AG09309 (cell line): ENCODE measurements at regions not wholly inside any gene's neighbourhood (a gene's known extent, or its start where the extent isn't known, plus 50 kb on each side); places are given as distances from the start of the nearest gene placed in this dataset.
A peak's percentile ranks its signal among the peaks of the same experiment; 100 is the strongest.

Experiments used
- DNase-seq: peaks from one replicate; pipeline ENCODE4 v3.0.0-alpha.2; 2010; ENCODE audit warnings: low read depth
- H3K4me3 ChIP-seq: 2 replicates; pipeline ENCODE4 v1.5.1; 2011; ENCODE audit warnings: mild to moderate bottlenecking, low read depth, low read length, moderate library complexity; ENCODE audit not compliant: control insufficient read depth
- TF ChIP-seq, protein P1 (sequence below): IDR thresholded peaks from 2 replicates; pipeline ENCODE4 v1.5.1; 2011; ENCODE audit warnings: mild to moderate bottlenecking, low read depth, low read length, inconsistent platforms; ENCODE audit not compliant: insufficient read depth, control insufficient read depth; ENCODE audit errors: missing control alignments

DNA sequence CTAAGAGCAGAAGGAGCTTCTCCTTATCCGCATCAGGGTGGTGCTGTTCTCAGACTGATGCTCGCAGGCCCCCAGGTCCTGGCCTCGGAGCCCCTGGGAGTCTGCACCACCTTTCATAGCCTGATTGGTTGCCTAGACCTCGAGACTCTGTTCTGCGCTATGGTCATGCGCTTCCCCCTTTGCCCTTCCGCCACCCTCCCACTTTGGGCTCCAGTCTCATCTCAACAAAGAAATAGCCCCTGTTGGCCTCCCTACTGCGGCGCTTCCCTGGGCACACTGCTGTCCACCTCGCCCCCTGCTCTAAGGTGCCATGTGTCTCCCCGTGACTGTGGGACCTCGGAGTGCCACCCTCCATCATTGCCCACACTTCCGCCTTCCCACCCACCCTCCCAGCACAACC is 102.9 kb upstream of the TWIST2 start:
- no peak for DNase-seq
- TF ChIP-seq, protein P1, sequence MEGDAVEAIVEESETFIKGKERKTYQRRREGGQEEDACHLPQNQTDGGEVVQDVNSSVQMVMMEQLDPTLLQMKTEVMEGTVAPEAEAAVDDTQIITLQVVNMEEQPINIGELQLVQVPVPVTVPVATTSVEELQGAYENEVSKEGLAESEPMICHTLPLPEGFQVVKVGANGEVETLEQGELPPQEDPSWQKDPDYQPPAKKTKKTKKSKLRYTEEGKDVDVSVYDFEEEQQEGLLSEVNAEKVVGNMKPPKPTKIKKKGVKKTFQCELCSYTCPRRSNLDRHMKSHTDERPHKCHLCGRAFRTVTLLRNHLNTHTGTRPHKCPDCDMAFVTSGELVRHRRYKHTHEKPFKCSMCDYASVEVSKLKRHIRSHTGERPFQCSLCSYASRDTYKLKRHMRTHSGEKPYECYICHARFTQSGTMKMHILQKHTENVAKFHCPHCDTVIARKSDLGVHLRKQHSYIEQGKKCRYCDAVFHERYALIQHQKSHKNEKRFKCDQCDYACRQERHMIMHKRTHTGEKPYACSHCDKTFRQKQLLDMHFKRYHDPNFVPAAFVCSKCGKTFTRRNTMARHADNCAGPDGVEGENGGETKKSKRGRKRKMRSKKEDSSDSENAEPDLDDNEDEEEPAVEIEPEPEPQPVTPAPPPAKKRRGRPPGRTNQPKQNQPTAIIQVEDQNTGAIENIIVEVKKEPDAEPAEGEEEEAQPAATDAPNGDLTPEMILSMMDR = no peak

DNA sequence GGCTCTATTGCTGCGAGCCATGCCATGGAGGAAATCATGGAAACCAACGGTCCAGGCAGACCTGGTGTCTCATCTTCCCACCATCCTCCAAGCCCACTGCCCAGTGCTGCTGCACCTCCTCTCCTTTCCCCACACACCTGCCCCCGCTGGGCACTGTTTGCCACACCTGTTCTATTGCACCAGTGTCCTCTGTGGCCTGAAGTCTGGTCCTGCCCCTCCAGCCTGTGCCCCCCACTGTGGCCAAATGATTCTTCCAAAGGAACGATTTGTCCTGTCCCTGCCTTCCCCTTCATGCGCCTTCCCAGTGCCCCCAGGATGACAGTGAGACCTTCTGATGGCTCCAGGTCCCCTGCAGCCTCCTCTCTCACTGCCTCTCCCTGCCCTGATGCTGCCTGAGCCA is 101.9 kb upstream of the TWIST2 start:
- TF ChIP-seq, protein P1 = no peak
- DNase-seq = no peak
- no peak overlapping the region for H3K4me3 ChIP-seq

More for the DNA sequence above, 102.9 kb upstream of the TWIST2 start:
- no peak overlapping the region for H3K4me3 ChIP-seq

DNA sequence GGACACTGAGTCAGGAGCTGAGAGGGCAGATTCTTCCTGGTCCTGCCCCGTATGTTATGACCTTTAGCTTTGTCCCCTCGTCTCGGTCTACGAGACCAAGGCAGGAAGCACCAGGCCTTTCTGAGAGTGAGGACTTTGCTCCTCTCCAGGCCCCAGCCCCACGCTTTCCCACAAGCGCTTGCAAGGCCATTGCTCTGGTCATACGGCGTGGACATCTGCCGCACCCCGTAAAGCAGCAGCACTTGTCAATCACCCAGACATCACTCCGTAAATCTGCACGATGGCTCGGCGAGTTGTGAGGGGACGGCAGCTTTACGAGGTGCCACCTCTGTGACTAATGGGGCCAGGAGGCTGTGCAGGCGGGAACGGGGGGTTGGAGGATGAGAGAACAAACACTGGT is 100.8 kb upstream of the TWIST2 start:
- DNase-seq = no peak
- H3K4me3 ChIP-seq = no peak overlapping the region
- TF ChIP-seq, protein P1 = no peak

DNA sequence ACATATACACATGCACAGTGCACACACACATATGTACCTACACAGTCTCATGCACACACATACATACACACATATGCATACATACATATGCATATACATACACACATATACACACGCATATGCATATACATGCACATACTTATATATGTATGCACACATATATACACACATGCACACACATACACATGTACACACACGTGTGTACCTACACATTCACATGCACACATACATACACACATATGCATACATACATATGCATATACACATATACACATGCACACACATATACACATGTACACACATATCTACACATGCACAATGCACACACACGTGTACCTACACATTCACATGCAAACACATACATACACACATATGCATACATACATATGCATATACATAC is 100.3 kb upstream of the TWIST2 start:
- no peak overlapping the region for H3K4me3 ChIP-seq
- no peak for DNase-seq
- TF ChIP-seq, protein P1 = no peak

DNA sequence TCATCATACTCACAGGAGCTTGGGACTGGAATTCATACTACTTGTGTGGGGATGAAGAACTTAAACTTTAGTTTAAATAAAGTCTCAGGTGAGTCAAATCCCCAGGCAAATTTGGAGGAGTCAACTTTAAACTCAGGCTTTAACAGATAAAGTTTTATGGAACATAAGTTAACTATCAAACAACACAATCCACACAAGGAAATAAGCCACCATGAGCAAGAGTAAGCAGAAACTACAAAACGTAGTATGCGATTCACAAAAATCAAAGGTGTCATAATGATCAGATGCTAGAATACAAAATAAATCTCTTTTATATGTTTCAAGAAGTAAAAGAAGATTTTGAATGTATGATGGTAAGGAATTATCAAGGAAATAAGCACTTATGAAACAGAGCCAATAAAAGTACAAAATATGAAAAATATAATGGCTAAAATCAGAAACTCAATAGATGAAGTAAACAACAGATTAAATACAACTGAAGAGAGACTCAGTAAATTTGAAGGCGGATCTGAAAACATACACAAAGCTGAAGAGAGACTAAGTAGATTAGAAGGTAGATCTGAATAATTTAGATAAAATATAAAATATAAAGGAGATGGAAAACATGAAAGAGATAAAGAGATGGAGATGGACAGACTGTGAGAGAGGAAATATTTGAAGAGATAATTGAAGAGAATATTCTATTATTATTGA is 97.5 kb upstream of the TWIST2 start:
- TF ChIP-seq, protein P1 = no peak
- no peak for DNase-seq
- H3K4me3 ChIP-seq = no peak overlapping the region

DNA sequence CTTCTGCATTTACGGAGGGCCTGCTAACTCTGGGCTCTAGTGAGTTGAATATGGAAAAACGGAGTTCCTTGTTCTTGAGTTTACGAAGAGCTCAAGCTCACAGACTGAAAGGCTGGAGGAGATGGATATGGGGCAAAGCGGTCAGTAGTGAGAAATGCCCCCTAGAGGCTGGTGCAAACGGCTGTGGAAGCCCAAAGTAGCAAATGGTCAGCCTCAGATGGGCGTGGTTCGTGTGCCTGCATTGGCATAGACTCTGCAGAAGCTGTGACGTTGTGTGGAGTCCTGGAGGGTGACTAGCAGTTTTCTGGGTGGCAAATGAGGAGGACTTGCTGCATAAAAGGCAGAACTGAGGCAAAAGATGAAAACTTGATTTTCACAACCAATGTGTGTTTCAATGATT is 93.6 kb upstream of the TWIST2 start:
- no peak for DNase-seq
- TF ChIP-seq, protein P1 = peak; percentile 20
- no peak overlapping the region for H3K4me3 ChIP-seq
